Trophoblast cell (in vitro differentiated cells and primary cell): ENCODE measurements at regions not wholly inside any gene's neighbourhood (a gene's known extent, or its start where the extent isn't known, plus 50 kb on each side); places are given as distances from the start of the nearest gene placed in this dataset.
A peak's percentile ranks its signal among the peaks of the same experiment; 100 is the strongest.

ENCODE experiments used
- DNase-seq, 2 donors: peaks; one replicate each; pipeline ENCODE4 v3.0.0-alpha.2; 2016
- H2AFZ ChIP-seq: 2 replicates; pipeline ENCODE4 v1.6.1; 2013; ENCODE audit warnings: low read length, moderate library complexity, mild to moderate bottlenecking; ENCODE audit not compliant: insufficient read depth, poor library complexity
- H2AK5ac ChIP-seq: 2 replicates; pipeline ENCODE4 v1.6.1; 2013; ENCODE audit warnings: mild to moderate bottlenecking, low read length
- H2BK120ac ChIP-seq: 2 replicates; pipeline ENCODE4 v1.6.1; 2013; ENCODE audit warnings: low read length, mild to moderate bottlenecking, moderate library complexity; ENCODE audit not compliant: insufficient read depth, poor library complexity
- H2BK12ac ChIP-seq: 2 replicates; pipeline ENCODE4 v1.6.1; 2013; ENCODE audit warnings: mild to moderate bottlenecking, low read length, moderate library complexity
- H2BK5ac ChIP-seq: 2 replicates; pipeline ENCODE4 v1.6.1; 2013; ENCODE audit warnings: low read length, low read depth, moderate library complexity, mild to moderate bottlenecking; ENCODE audit not compliant: poor library complexity
- H3K14ac ChIP-seq: 2 replicates; pipeline ENCODE4 v1.6.1; 2013; ENCODE audit warnings: mild to moderate bottlenecking, low read length
- H3K18ac ChIP-seq: 2 replicates; pipeline ENCODE4 v1.6.1; 2013; ENCODE audit warnings: mild to moderate bottlenecking, low read length
- H3K23ac ChIP-seq: 2 replicates; pipeline ENCODE4 v1.6.1; 2013; ENCODE audit warnings: low read length
- H3K27ac ChIP-seq: 2 replicates; pipeline ENCODE4 v1.5.1; 2013; ENCODE audit warnings: low read depth, mild to moderate bottlenecking, inconsistent platforms, low read length, moderate library complexity
- H3K27me3 ChIP-seq: 2 replicates; pipeline ENCODE4 v1.6.1; 2013; ENCODE audit warnings: inconsistent platforms, mild to moderate bottlenecking, low read length, moderate library complexity; ENCODE audit not compliant: insufficient read depth
- H3K36me3 ChIP-seq, 2 experiments: 1 replicate in 1 of 2; 2 replicates in 1 of 2; pipeline ENCODE4 v1.6.1; 2013; ENCODE audit warnings: low read length in 2 of 2, mild to moderate bottlenecking in 2 of 2, moderate library complexity in 1 of 2; ENCODE audit not compliant: insufficient read depth in 2 of 2, control insufficient read depth in 1 of 2
- H3K4ac ChIP-seq: 2 replicates; pipeline ENCODE4 v1.6.1; 2013; ENCODE audit warnings: low read depth, mild to moderate bottlenecking, low read length, moderate library complexity
- H3K4me1 ChIP-seq, 2 experiments: 1 replicate in 1 of 2; 2 replicates in 1 of 2; pipeline ENCODE4 v1.6.1; 2013; ENCODE audit warnings: low read length in 2 of 2, mild to moderate bottlenecking in 2 of 2, moderate library complexity in 1 of 2; ENCODE audit not compliant: insufficient read depth in 2 of 2, control insufficient read depth in 1 of 2
- H3K4me2 ChIP-seq: 2 replicates; pipeline ENCODE4 v1.6.1; 2013; ENCODE audit warnings: inconsistent platforms, mild to moderate bottlenecking, low read length, moderate library complexity
- H3K4me3 ChIP-seq: 2 replicates; pipeline ENCODE4 v1.5.1; 2013; ENCODE audit warnings: mild to moderate bottlenecking, low read depth, low read length, inconsistent platforms
- H3K79me1 ChIP-seq: one replicate; pipeline ENCODE4 v1.6.1; 2013; ENCODE audit warnings: low read length
- H3K79me2 ChIP-seq: 2 replicates; pipeline ENCODE4 v1.6.1; 2013; ENCODE audit warnings: low read length, mild to moderate bottlenecking; ENCODE audit not compliant: control insufficient read depth, insufficient read depth, poor library complexity
- H3K9ac ChIP-seq: 2 replicates; pipeline ENCODE4 v1.6.1; 2013; ENCODE audit warnings: mild to moderate bottlenecking, low read length
- H3K9me3 ChIP-seq: 2 replicates; pipeline ENCODE4 v1.6.1; 2013; ENCODE audit warnings: low read depth, mild to moderate bottlenecking, control low read depth, inconsistent platforms, low read length; ENCODE audit not compliant: insufficient read depth
- H4K12ac ChIP-seq: 2 replicates; pipeline ENCODE4 v1.6.1; 2013; ENCODE audit warnings: low read depth, mild to moderate bottlenecking, low read length, moderate library complexity
- H4K8ac ChIP-seq: 2 replicates; pipeline ENCODE4 v1.6.1; 2013; ENCODE audit warnings: low read depth, mild to moderate bottlenecking, low read length, moderate library complexity
- H4K91ac ChIP-seq: one replicate; pipeline ENCODE4 v1.6.1; 2013; ENCODE audit warnings: low read depth, mild to moderate bottlenecking, low read length, moderate library complexity
- WGBS: extraction: QIAGEN DNeasy Blood & Tissue Kit; methylation state at CpG from one replicate; pipeline ENCODE4 v1.1.7; 2013; ENCODE audit warnings: missing lambda C conversion rate; ENCODE audit not compliant: insufficient read length, insufficient coverage; ENCODE audit errors: extremely low coverage; 5-methylcytosine and 5-hydroxymethylcytosine counted together

- H4K91ac ChIP-seq, result no peak overlapping the region
- no CpG with 5 or more reads among the region's 3 CpGs for WGBS
- DNase-seq, result no peak
Observed at GRCh38 chr4:128459547-128459946, 171.9 kb upstream of the PGRMC2 start.

GRCh38 chr4:128458816-128459215, 171.2 kb upstream of the PGRMC2 start:
- no CpG with 5 or more reads among the region's 3 CpGs for WGBS
- Histone ChIP-seq H3K18ac (no peak overlapping the region), H3K4me1 (peaks cover 2 to 4% of the 10 kb centered on the region in 2 experiments), H2BK12ac (no peak overlapping the region), H4K91ac (no peak overlapping the region), H4K8ac (no peak overlapping the region), H4K12ac (no peak overlapping the region), H2AFZ (no peak overlapping the region), H3K27ac (no peak overlapping the region), H2AK5ac (no peak overlapping the region), H3K4me3 (no peak overlapping the region), H3K4ac (no peak overlapping the region), H3K36me3 (no peaks in the 10 kb centered on the region), H2BK120ac (no peak overlapping the region), H3K9ac (no peak overlapping the region), H3K79me1 (peaks cover 4% of the 10 kb centered on the region), H3K9me3 (no peaks in the 10 kb centered on the region), H3K27me3 (no peaks in the 10 kb centered on the region), H3K23ac (no peak overlapping the region), H2BK5ac (no peak overlapping the region), H3K4me2 (no peak overlapping the region), H3K14ac (no peak overlapping the region), H3K79me2 (no peaks in the 10 kb centered on the region)
- no peak for DNase-seq

More at GRCh38 chr4:128459547-128459946, 171.9 kb upstream of the PGRMC2 start:
- peaks cover 4% of the 10 kb centered on the region for H3K79me1 ChIP-seq
- no peak overlapping the region for H2BK12ac ChIP-seq
- H3K23ac ChIP-seq, result no peak overlapping the region
- no peaks in the 10 kb centered on the region for H3K9me3 ChIP-seq
- H3K36me3 ChIP-seq, result no peaks in the 10 kb centered on the region
- no peak overlapping the region for H2BK120ac ChIP-seq
- H3K79me2 ChIP-seq, result no peaks in the 10 kb centered on the region
- H4K12ac ChIP-seq, result no peak overlapping the region
- no peak overlapping the region for H3K14ac ChIP-seq
- no peak overlapping the region for H3K18ac ChIP-seq
- H2BK5ac ChIP-seq, result no peak overlapping the region
- H3K9ac ChIP-seq, result no peak overlapping the region
- peaks cover 2 to 4% of the 10 kb centered on the region in 2 experiments for H3K4me1 ChIP-seq
- H3K4me3 ChIP-seq, result no peak overlapping the region
- no peak overlapping the region for H2AFZ ChIP-seq
- no peak overlapping the region for H3K4me2 ChIP-seq
- no peak overlapping the region for H3K27ac ChIP-seq
- H4K8ac ChIP-seq, result no peak overlapping the region
- H3K27me3 ChIP-seq, result no peaks in the 10 kb centered on the region
- no peak overlapping the region for H2AK5ac ChIP-seq
- no peak overlapping the region for H3K4ac ChIP-seq

- H3K4me1 ChIP-seq, result peaks cover 2 to 4% of the 10 kb centered on the region in 2 experiments
- H3K9me3 ChIP-seq, result no peaks in the 10 kb centered on the region
- no peak for DNase-seq
- H2AK5ac ChIP-seq, result peak overlapping the region; percentile 72
- no peak overlapping the region for H4K91ac ChIP-seq
- no peak overlapping the region for H2BK120ac ChIP-seq
- WGBS, result no CpG with 5 or more reads among the region's 2 CpGs
- no peak overlapping the region for H2BK5ac ChIP-seq
- H4K8ac ChIP-seq, result no peak overlapping the region
- H3K4me2 ChIP-seq, result no peak overlapping the region
- no peak overlapping the region for H3K14ac ChIP-seq
- H3K79me2 ChIP-seq, result no peaks in the 10 kb centered on the region
- peak overlapping the region; percentile 53 for H2BK12ac ChIP-seq
- H3K36me3 ChIP-seq, result no peaks in the 10 kb centered on the region
- no peak overlapping the region for H3K4ac ChIP-seq
- no peak overlapping the region for H3K23ac ChIP-seq
- H2AFZ ChIP-seq, result no peak overlapping the region
- H3K18ac ChIP-seq, result no peak overlapping the region
- H3K4me3 ChIP-seq, result no peak overlapping the region
- no peak overlapping the region for H4K12ac ChIP-seq
- no peak overlapping the region for H3K27ac ChIP-seq
- H3K79me1 ChIP-seq, result peaks cover 4% of the 10 kb centered on the region
- no peaks in the 10 kb centered on the region for H3K27me3 ChIP-seq
- no peak overlapping the region for H3K9ac ChIP-seq
Observed at GRCh38 chr4:128457726-128458125, 170.1 kb upstream of the PGRMC2 start.

GRCh38 chr4:128456171-128456570, 168.6 kb upstream of the PGRMC2 start:
- Histone ChIP-seq H3K4me2 (no peak overlapping the region), H3K14ac (no peak overlapping the region), H4K8ac (peak overlapping the region; percentile 2), H3K79me1 (peaks cover 4% of the 10 kb centered on the region), H4K12ac (no peak overlapping the region), H3K4me1 (peaks cover 2 to 4% of the 10 kb centered on the region in 2 experiments), H2AK5ac (peak overlapping the region; percentile 22), H3K4me3 (no peak overlapping the region), H2BK5ac (no peak overlapping the region), H3K23ac (no peak overlapping the region), H3K36me3 (no peaks in the 10 kb centered on the region), H3K4ac (no peak overlapping the region), H3K79me2 (no peaks in the 10 kb centered on the region), H3K27me3 (no peaks in the 10 kb centered on the region), H4K91ac (peak overlapping the region; percentile 8), H3K27ac (no peak overlapping the region), H3K18ac (no peak overlapping the region), H3K9me3 (no peaks in the 10 kb centered on the region), H2AFZ (no peak overlapping the region), H2BK120ac (no peak overlapping the region), H3K9ac (no peak overlapping the region), H2BK12ac (peak overlapping the region; percentile 18)
- DNase-seq, result no peak
- no CpG with 5 or more reads among the region's 4 CpGs for WGBS
